ENCODE measurements at regions not wholly inside any gene's neighbourhood (a gene's known extent, or its start where the extent isn't known, plus 50 kb on each side); places are given as distances from the start of the nearest gene placed in this dataset.

DNA sequence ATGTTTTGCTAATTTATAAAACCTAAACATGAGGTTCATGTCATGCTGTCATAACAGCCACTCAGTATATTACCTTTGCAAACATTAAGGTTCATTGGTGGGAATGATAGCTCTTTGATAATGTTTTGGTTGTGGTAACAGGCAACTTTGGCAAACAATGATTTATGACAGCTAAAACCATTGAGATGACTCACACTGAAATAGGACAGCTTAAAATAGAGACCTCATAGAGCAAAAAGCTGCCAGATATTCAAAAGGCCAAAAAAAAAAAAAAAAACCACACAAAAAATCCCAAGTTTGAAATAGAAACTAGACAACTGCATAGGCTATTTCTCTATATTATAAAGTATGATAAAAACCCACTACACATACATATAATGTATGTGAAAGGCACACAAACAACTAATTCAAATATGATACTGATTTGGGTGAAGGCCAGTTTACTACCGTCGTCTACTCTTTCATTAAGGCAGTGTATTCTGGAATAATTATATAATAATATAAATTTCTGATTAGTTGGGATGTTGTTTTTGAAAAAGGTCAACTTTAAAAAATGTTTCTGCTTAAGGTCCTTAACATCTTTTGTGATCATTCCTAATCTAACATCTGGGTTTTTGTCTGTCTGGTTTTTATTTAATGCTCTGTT is 646.0 kb upstream of the PITX2 start:
- Mint-ChIP-seq H3K4me3 (ENCODE audit: unreplicated experiment) (no peak overlapping the region), H3K27me3 (ENCODE audit: unreplicated experiment) (no peaks in the 10 kb centered on the region), H3K4me1 (ENCODE audit: unreplicated experiment) (no peaks in the 10 kb centered on the region), H3K27ac (ENCODE audit: unreplicated experiment) (no peak overlapping the region), H3K9me3 (ENCODE audit: unreplicated experiment) (no peaks in the 10 kb centered on the region), H3K36me3 (ENCODE audit: low read depth, unreplicated experiment) (no peaks in the 10 kb centered on the region)
- DNase-seq (ENCODE audit: low spot score), result no peak
- TF ChIP-seq, protein P1, sequence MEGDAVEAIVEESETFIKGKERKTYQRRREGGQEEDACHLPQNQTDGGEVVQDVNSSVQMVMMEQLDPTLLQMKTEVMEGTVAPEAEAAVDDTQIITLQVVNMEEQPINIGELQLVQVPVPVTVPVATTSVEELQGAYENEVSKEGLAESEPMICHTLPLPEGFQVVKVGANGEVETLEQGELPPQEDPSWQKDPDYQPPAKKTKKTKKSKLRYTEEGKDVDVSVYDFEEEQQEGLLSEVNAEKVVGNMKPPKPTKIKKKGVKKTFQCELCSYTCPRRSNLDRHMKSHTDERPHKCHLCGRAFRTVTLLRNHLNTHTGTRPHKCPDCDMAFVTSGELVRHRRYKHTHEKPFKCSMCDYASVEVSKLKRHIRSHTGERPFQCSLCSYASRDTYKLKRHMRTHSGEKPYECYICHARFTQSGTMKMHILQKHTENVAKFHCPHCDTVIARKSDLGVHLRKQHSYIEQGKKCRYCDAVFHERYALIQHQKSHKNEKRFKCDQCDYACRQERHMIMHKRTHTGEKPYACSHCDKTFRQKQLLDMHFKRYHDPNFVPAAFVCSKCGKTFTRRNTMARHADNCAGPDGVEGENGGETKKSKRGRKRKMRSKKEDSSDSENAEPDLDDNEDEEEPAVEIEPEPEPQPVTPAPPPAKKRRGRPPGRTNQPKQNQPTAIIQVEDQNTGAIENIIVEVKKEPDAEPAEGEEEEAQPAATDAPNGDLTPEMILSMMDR (IDR thresholded peaks at IDR 0.05; ENCODE audit: unreplicated experiment), result no peak

DNA sequence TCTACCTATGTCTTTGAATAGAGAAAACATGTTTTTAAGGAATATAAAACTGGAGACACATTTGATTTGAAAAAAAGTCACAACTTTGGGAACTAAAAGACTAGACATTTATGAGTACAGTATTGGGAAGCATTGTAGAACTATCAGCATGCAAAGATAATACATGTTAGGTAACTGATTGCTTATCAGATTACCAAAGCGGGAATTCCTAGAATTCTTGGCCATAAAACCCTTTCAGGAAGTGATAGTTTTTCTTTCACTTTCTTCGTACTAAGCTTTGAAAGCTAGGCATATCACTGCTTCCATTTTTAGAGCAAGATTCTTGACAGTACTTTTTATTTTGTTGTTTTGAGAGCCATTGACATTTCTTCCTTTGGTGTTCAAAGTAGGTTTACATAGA is 646.6 kb upstream of the PITX2 start:
- no peak for DNase-seq (ENCODE audit: low spot score)
- Mint-ChIP-seq H3K27me3 (ENCODE audit: unreplicated experiment) (no peaks in the 10 kb centered on the region), H3K36me3 (ENCODE audit: low read depth, unreplicated experiment) (no peaks in the 10 kb centered on the region), H3K9me3 (ENCODE audit: unreplicated experiment) (no peaks in the 10 kb centered on the region), H3K27ac (ENCODE audit: unreplicated experiment) (no peak overlapping the region), H3K4me3 (ENCODE audit: unreplicated experiment) (no peak overlapping the region), H3K4me1 (ENCODE audit: unreplicated experiment) (no peaks in the 10 kb centered on the region)
- TF ChIP-seq, protein P1 (IDR thresholded peaks at IDR 0.05; ENCODE audit: unreplicated experiment), result no peak

DNA sequence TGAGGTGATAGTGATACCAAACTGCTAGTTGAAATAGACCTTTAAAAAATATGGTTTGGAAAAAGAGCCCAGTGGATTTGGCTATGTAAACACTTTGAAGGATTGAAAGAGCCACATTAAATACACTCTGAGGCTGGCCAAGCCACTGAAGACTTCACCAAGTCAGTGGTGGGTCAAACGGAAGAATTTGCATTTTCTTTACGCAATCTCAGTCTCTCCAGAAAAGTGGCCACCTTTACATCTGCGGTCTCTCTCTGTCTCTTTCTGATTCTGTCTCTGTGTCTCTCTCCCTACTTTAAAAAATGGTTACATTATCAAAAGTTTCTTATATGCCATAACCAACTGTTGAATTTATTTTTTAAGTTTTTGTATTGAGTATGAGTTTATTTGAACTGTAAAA is 651.2 kb upstream of the PITX2 start:
- Mint-ChIP-seq H3K9me3 (ENCODE audit: unreplicated experiment) (no peaks in the 10 kb centered on the region), H3K27ac (ENCODE audit: unreplicated experiment) (no peak overlapping the region), H3K4me3 (ENCODE audit: unreplicated experiment) (no peak overlapping the region), H3K36me3 (ENCODE audit: low read depth, unreplicated experiment) (no peaks in the 10 kb centered on the region), H3K4me1 (ENCODE audit: unreplicated experiment) (no peaks in the 10 kb centered on the region), H3K27me3 (ENCODE audit: unreplicated experiment) (no peaks in the 10 kb centered on the region)
- TF ChIP-seq, protein P1 (IDR thresholded peaks at IDR 0.05; ENCODE audit: unreplicated experiment), result no peak
- no peak for DNase-seq (ENCODE audit: low spot score)

DNA sequence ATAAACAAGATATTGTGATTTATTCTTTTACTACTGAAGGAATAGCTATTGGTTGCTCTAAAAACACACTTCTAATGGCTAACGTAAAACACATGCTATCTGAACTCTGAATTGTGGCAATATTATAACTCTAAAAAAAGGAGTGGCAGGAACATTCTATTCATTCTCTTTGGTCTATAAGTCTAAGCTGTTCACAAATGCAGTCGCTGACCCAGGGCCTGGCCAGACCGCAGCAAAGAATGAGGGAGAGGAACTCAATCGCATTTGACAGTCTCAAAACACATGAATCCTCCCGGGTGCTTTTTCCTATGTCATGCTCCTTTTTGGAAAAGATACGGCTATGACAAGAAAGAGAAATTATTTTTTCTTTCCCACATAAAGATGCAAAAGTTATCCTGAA is 651.6 kb upstream of the PITX2 start:
- H3K36me3 Mint-ChIP-seq (ENCODE audit: low read depth, unreplicated experiment), result no peaks in the 10 kb centered on the region
- no peak for DNase-seq (ENCODE audit: low spot score)
- TF ChIP-seq, protein P1 (IDR thresholded peaks at IDR 0.05; ENCODE audit: unreplicated experiment), result no peak
- no peak overlapping the region for H3K4me3 Mint-ChIP-seq (ENCODE audit: unreplicated experiment)
- H3K9me3 Mint-ChIP-seq (ENCODE audit: unreplicated experiment), result no peaks in the 10 kb centered on the region
- H3K27ac Mint-ChIP-seq (ENCODE audit: unreplicated experiment), result no peak overlapping the region
- H3K27me3 Mint-ChIP-seq (ENCODE audit: unreplicated experiment), result no peaks in the 10 kb centered on the region
- no peaks in the 10 kb centered on the region for H3K4me1 Mint-ChIP-seq (ENCODE audit: unreplicated experiment)

DNA sequence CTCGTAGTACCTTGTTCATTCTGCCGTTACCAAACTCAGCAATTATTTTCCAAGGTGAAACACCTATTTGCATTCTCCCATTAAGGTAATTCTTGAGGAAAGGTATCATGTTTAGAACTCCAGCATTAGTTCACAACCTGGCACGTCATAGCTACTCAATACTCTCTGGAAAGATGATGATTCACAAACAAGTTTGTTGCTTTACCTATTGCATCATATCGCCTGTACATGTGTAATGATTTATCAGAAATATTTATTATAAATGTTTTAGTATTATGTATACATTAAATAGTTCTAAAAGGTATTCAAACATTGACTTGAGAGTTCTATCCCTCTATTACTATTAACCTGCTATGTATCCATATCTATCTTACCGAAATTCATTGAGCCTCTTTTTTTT is 658.3 kb upstream of the PITX2 start:
- no peaks in the 10 kb centered on the region for H3K36me3 Mint-ChIP-seq (ENCODE audit: low read depth, unreplicated experiment)
- no peak overlapping the region for H3K27ac Mint-ChIP-seq (ENCODE audit: unreplicated experiment)
- no peak for DNase-seq (ENCODE audit: low spot score)
- H3K9me3 Mint-ChIP-seq (ENCODE audit: unreplicated experiment), result no peaks in the 10 kb centered on the region
- H3K27me3 Mint-ChIP-seq (ENCODE audit: unreplicated experiment), result no peaks in the 10 kb centered on the region
- TF ChIP-seq, protein P1 (IDR thresholded peaks at IDR 0.05; ENCODE audit: unreplicated experiment), result no peak
- H3K4me3 Mint-ChIP-seq (ENCODE audit: unreplicated experiment), result no peak overlapping the region
- H3K4me1 Mint-ChIP-seq (ENCODE audit: unreplicated experiment), result no peaks in the 10 kb centered on the region
